Liver (tissue), 3 donors: ENCODE measurements at regions not wholly inside any gene's neighbourhood (a gene's known extent, or its start where the extent isn't known, plus 50 kb on each side); places are given as distances from the start of the nearest gene placed in this dataset.

Experiments
- EGR1 ChIP-seq, 2 donors: IDR thresholded peaks; 2 replicates each; pipeline ENCODE4 v1.6.1; 2016 to 2018; ENCODE audit warnings: antibody characterized with exemption in 2 of 2, low read depth in 2 of 2
- TAF1 ChIP-seq: conservative IDR thresholded peaks from 2 replicates; pipeline ENCODE4 v1.6.1; 2016; ENCODE audit warnings: antibody characterized with exemption, mild to moderate bottlenecking
- TF ChIP-seq, protein P1 (sequence below): fragments of 150-350 bp; IDR thresholded peaks from 2 replicates; pipeline ENCODE4 v1.5.1; 2017; ENCODE audit warnings: improper control_type of control experiment, low read depth, low read length; ENCODE audit not compliant: missing input control
- donor health status: healthy.
- donor health status: healthy.

DNA sequence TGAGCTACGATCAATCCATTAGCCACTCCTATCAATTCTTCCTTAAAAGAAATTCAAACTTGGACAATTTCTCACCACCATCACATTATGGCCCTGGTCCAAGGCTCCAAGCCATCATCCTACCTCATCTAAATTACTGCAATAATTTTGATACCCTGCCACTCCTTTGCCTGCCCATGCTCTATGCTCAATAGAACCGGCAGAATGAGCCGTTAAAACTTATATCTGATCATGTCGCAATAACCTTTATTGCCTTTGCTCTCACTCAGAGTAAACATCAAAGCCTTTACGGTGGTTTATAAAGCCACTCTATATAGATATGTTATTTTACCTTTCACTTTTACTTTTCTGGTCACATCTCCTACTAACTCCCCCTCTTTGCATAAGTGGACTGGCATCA lies 2392.1 kb upstream of the RAG2 start:
- no peak for TF ChIP-seq EGR1 (IDR thresholded peaks at IDR 0.05; ENCODE audit: low read depth in 2 of 2)
- TF ChIP-seq, protein P1, sequence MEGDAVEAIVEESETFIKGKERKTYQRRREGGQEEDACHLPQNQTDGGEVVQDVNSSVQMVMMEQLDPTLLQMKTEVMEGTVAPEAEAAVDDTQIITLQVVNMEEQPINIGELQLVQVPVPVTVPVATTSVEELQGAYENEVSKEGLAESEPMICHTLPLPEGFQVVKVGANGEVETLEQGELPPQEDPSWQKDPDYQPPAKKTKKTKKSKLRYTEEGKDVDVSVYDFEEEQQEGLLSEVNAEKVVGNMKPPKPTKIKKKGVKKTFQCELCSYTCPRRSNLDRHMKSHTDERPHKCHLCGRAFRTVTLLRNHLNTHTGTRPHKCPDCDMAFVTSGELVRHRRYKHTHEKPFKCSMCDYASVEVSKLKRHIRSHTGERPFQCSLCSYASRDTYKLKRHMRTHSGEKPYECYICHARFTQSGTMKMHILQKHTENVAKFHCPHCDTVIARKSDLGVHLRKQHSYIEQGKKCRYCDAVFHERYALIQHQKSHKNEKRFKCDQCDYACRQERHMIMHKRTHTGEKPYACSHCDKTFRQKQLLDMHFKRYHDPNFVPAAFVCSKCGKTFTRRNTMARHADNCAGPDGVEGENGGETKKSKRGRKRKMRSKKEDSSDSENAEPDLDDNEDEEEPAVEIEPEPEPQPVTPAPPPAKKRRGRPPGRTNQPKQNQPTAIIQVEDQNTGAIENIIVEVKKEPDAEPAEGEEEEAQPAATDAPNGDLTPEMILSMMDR, result no peak
- TF ChIP-seq TAF1, result no peak
